HG02571 (cell line): ENCODE measurements at regions not wholly inside any gene's neighbourhood (a gene's known extent, or its start where the extent isn't known, plus 50 kb on each side); places are given as distances from the start of the nearest gene placed in this dataset.
A peak's percentile ranks its signal among the peaks of the same experiment; 100 is the strongest.

Experiments
- ATAC-seq: cut with Tn5 transposase; IDR thresholded peaks from one replicate; pipeline ENCODE4 v1.9.1; 2021; ENCODE audit warnings: mild to moderate bottlenecking, moderate library complexity; ENCODE audit not compliant: unreplicated experiment

DNA sequence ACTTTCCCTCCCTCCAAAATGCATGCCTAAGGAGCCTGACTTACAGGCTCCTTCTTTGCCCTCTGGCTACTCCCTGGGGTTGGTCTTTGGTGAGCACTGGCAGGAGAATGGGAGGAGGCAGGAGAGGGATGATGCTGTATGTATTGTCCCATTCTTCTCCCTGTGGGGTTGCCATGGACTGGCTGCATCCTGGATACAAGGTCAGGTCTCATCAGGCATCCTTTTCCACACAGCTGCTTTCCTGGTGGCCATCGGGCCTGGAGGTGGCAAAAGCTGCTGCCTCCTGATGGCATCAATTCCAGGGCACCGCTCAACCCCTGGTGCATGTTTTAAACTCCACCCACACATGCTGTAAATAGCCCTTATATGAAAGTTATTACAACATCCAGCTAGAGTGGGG lies 257.2 kb downstream of the ETS1 start:
- no peak for ATAC-seq

DNA sequence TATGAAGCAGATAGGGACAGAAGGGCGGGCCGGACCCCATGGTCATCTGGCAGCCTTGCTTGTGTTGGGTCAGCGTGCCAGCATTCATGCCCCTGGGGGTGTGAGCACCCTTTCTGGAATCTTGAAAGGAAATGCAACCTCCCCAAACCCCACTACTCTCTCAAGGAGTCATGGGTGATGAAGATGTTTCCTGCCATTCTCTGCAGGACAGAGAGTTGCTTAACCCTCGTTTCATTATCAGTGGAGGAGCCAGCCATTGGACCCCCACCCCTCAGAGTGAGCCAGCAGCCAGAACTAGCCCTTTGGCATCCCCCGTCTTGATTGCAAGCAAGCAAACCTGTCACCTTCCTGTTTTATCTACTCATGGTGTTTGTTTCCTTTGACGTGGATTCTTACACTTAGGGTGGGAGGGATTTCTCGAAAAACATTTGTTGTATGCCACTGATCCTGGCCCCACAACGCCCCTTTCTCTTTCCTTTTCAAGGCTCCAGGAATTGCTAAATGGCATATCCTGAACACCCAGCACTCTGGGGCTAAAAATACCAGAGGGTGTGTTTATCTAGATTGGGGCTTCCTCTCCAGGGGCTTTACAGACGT lies 258.3 kb downstream of the ETS1 start:
- no peak for ATAC-seq

DNA sequence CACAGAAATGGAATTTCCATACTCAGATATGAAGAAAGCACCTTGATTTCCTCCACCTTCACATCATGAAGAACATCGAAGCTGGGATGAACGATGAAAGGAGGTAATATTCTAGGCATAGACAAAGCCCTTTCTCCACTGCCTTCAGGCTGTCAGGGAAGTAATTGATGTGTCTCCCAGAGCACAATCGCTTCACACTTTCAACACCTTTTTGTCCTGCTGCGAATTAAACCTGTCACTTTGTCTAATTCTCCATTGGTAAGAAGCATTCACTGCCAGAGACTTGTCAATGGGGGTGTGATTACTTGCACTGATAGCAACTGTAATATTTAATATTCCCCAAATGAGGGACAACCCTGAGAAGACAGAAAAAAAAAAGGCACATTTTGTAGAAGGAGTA lies 260.1 kb downstream of the ETS1 start:
- ATAC-seq = no peak

DNA sequence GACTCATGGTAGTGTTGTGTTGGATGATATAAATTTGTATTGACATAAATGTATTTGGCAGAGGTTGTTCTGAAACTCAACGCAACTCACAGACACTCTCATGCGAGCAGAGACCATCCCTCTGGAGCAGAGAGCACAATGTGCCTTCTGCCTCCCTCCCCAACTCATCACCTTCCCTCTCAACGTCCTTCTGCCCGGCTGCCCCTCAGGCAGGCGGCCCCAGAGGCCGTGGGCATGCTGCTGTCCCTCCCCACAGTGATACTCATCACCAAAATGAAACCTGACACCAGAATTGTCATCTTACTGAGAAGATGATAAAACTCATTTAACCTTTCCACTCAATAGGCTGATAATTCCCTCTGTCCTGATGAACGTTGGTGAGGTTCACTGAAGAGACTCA lies 260.6 kb downstream of the ETS1 start:
- no peak for ATAC-seq

DNA sequence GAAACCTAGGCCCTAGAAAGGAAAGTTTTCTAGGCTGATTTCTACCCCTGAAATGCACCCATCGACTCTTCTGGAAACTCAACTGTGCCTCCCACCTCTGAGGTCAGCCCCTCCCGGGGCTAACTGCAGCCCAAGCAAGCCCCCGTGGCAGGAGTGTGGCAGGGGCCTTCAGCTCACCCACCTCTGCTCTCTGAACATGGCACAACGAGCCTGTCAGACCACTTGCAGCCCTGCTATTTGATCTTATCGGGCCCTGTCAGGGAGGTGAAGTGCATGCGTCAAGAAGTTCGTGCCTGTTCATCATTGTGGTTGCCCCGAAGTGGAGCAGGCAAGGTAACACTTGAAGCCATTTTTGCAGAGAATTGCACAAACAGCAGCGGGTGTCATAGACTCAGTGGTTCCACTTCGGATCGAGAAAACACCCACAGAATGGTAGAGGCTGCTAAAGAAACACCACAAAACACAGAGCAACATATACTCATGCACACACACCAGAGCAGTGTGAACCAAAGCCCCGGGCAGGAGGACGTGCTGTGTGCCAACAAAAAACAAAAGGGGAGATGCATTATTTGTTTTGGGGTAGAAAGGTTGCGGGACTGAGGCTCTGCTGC lies 262.7 kb downstream of the ETS1 start:
- no peak for ATAC-seq

DNA sequence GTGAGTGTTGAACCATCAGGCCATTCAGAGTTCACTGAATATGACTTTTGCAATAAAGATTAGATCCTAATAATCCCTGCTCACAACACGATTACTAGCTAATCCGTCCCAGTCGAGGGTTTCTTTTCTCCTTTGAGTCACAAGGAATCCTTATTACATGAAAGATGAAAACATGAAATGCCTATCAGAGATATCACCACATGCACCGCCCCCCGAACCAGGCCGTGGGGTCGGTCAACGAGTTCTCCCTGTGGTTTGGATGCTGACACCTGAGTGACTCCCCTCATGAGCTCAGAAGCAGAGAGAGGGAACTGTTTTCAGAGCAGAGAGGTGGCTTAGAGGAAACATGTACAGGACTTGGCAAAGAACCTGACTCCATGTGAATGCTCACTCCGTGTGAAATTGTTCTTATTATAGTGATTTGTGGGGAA lies 263.3 kb downstream of the ETS1 start:
- no peak for ATAC-seq

DNA sequence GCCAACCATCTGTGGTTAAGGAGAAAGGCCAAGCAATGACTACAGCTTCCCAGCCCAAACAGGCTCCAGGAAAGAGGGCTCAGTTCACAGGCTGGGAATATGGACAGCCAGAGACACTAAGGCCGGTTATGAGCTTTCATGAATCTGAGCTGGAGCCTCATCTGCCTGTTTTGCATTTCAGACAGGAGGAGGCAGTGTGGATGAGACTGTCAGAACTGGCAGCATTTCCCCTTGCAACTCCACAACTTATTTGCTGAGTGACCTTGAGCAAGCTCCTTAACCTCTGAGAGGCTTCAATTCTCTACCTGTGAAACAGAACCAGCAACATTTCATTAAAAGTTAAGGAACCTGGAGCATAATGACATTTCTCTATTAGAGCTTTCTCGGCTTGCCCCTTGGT lies 264.0 kb downstream of the ETS1 start:
- ATAC-seq = no peak

DNA sequence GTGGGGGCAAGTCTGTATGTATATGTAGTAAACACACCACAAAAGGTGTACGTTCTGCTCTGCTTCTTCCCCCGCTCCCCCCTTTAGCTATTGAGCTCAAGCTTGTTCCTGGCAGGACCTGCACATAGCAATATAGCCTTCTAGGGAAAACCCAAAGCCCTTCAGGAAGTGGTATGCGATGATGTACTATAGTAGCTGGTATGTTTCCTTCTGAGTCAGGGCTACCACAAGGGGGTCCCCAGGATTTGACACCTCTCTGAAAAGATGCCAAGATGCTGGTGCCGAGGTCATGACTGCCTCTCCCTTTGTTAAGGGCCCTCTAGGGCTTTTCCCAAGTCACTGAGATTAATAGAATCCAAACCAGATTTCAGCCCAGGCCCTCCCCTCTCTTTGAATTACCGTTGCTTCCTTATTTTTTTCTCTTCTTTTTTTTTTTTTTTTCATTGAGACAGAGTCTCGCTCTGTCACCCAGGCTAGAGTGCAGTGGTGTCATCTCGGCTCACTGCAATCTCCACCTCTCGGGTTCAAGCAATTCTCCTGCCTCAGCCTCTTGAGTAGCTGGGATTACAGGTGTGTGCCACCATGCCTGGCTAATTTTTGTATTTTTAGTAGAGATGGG lies 268.4 kb downstream of the ETS1 start:
- ATAC-seq = peak; percentile 92

DNA sequence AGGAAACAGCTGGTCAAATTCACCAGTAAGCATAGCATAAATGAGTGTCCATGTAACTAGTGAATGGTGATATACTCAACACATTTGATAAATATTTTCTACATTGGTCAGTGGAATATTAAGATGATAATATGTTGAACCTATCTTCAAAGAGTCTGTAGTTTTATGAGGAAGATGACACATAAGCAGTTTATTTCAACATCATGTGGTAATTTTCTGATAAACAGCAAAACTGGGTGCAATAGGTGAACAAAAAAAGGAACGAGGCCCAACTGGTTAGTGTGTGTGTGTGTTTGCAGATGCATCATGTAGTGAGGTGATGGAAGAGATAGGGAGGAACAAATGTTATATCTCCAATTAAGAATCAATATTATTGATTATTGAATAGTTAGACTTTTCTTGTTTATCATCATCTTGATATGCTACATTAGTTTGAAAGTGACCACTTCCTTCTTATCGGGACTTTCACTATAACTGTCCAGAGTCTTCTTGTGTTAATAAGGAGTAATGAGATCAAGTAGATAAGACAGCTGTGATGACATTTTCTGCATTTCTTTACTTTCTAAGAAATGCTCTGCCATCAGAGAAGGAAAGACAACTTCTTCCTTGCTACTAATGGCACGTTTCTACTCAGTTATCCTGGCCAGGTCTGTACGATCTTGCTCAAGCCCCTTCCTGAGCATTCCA lies 270.7 kb downstream of the ETS1 start:
- no peak for ATAC-seq

DNA sequence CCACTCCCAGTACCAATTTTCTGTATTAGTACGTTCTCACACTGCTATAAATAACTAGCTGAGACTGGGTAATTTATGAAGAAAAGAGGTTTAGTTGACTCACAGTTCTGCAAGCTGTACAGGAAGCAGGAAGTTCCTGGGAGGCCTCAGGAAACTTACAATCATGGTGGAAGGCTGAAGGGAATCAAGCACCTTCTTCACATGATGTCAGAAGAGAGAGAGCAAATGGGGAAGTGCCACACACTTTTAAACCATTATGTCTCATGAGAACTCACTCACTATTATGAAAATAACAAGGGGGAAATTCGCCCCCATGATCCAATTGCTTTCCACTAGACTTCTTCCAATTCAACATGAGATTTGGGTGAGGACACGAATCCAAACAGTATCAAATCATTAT lies 271.4 kb downstream of the ETS1 start:
- no peak for ATAC-seq

DNA sequence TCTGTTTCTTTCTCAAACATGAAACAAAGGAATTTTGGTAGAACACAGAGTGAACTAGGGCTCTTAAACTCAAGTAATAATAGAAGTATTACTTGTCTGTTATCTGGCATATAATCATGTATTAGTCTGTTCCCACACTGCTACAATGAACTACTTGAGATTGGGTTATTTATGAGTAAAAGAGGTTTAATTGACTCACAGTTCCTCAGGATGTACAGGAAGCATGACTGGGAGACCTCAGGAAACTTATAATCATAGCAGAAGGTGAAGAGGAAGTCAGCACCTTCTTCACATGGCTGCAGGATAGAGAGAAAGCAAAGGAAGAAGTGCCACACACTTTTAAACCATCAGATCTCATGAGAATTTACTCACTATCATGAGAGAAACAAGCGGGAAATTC lies 273.4 kb downstream of the ETS1 start:
- ATAC-seq = no peak

DNA sequence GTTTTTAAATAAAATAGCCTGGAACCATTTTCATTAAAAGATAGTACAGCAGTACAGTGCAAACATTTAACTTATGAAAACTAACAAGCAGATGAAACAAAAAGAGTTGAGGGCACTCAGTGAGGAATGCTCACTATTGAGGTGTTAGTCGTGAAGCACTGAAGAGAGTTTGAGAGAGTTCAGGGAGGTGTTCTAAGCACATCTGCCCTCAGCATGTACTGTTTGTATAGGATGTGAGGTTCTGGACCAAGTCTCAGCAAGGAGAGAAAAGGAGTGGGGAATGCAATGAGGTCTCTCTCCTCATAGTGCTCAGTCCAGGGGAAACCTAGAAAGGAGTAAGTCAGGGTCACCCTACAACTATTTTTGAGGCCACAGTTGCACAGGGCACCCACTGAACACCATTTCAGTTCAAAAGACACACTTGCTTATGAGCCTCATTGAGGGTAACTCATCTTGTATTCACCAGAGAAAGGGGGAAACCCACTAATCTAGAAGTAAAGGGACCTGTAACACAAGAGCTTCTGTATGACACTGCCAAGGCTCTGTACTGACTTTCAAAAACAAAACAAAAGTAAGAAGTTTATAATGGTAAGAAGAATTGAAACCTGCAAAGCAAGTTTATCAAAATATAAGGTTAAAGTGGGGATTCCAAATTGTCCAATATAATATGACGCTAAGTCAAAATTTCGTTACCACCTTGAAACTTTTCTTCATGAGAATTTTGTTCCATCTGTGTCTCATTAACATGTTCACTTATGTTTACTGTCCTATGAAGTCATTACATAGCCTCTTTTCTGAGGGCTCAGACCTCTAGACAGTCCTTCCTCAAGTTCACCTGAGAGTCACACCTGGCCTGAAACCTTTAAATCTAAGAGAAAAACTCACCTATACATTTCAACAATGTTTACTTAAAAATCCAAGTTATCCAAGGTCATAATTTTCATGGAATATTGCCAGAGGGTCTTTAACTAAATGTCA lies 275.3 kb downstream of the ETS1 start:
- no peak for ATAC-seq

DNA sequence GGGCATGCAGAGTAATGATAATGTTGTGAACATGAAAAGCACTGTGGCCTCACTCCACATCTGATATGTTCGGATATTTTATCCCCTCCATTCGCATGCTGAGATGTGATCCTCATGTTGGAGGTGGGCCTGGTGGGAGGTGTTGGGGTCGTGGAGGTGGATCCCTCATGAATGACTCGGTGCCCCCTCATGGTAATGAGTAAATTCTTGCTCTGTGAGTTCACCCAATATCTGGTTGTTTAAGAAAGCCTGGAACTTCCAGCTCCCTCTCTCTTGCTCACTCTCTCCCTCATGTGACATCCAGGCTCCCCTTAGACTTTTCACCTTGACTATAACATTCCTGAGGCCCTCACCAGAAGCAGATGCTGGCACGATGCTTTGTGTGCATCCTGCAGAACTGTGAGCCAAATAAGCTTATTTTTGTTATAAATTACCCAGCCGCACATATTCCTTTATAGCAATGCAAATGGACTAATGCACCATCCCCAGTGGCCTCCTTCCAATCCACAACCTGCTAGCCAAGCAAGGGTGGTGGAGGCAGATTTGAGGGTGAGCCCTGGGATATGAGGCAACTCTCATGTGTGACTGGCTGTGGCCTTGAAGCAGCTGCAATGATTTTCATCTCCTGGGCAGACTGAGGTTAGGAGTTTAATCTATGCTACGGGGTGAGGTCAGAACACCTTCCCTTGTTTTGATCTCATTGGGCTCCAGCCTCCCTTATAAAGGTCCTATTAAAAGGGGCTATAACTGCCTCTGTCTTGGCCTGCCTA lies 276.5 kb downstream of the ETS1 start:
- no peak for ATAC-seq

DNA sequence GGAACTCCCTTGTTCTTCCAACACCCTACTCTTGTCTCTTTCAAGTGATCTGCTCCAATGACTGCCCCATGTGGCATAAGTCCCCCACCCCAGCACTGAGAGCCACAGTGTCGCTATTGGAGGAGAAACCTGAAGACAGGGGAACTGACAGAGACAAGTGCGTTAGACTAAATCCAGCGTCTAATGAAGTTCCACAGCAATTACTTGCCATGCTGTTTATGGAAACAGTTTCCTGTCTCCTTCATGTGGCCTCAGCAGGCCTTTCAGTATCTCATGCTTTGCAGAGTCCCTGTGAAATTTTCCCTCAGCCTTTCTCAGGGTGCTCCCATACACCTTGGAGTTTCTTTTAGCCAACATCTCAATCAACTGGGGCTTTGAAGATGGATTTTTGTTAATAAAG lies 277.4 kb downstream of the ETS1 start:
- ATAC-seq = no peak

DNA sequence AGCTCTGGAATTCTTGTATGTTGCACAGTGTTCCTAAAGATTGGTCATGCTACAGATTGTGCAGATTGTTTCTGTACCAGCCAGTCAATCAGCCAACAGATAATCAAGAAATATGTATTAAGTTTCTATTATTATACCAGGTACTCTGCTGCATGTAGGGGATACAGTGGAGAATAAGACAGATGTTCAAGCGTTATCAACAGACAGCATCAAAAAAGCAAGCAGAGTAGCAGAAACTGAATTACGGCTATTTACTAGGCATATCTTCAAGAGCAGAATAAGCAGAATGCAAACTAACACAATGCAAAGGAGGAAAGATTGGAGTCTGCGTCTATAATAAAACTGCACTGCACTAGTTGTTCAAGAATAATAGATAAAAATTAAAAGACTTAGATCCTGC lies 278.6 kb downstream of the ETS1 start:
- no peak for ATAC-seq

DNA sequence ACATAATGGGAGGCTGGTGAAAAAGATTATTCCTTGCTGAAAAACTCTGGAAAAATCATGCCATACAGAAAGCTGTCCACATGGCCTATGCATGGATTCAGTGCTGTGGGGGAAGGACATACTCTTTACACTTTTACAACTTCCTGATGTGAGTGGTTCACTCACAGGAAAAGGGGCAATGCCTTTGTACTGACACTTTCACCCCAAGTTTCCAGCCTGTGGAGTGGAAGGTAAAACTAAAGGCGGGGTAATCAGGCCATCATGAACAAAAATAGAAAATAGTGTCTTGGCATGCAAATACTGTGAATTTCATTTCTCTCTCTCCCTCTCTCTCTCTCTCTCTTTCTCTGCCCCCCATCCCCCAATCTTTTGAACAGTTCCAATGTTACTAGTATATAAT lies 281.8 kb downstream of the ETS1 start:
- no peak for ATAC-seq

DNA sequence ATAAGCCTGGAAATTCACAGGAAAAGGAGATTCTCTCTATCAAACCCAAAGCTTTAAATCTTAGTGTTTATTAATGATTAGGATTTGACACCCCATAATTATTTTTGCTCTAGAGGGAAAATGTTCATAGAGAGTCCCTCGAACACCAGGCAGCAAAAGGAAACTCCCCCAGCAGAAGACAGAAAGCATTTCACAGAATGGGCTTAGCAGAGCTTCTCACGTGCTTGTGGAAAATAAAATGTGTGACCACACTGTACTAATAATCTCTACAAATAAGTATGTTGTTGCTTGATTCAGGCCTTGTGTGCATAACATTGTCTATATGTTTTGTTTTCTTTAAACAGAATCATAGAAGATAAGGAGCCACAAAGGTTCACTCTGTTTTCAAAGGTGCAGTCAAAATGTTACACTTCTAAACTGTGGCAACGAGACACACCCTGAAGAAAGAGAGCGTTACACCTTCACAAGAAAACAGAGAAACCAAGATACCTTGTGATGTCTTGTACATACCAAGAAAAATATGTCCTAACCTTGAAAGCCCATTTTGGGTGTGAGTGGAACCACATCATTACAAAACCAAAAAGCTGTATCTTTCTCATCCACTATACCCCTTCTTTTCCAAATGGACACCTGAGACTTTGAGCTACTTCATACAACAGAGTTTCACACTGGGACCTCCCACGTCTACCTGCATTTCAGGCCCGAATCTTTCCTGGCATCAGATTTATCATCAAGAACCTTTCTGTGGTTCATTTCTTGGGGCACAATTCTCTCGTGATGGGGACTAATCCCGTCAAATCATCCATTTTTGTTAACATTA lies 282.5 kb downstream of the ETS1 start:
- ATAC-seq = no peak

DNA sequence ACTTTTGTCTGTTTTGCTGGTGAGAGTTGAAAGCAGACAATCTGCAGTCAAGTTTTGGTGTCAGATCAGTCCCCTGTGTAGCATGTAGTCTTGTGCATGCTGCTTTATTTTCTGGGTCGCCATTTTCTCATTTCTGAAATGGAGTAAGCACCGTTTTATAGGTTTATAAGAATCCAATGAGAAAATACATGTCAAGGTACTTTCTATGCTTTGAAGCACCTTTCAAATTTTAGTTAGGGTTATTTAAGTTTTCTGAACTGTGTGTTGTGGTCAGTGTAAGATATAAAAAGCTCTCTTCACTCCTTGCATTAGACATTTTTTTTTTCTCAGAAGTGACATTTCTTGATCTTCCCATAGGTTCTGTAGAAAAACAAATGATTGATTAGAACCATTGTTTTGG lies 283.2 kb downstream of the ETS1 start:
- ATAC-seq = no peak

DNA sequence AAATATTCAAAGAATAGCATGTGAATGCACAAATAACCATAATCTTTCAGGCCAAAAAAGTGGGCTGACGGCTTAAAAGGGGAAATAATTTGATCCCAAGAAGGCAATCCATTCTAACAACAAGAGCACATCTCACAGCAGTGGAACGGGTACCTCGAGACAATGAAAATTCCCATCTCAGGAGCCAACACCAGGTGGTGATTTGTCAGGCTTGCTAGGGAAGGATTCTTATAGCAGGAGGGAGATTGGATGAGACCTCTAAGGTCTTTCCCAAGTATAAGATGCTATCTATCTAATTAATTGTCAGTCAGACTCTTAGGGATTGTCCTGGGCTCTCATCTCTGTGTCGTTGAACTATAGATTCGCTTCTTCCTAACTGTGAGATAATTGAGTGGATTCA lies 284.0 kb downstream of the ETS1 start:
- no peak for ATAC-seq
